ENCODE measurements at regions not wholly inside any gene's neighbourhood (a gene's known extent, or its start where the extent isn't known, plus 50 kb on each side); places are given as distances from the start of the nearest gene placed in this dataset.

- TF ChIP-seq, protein P1, sequence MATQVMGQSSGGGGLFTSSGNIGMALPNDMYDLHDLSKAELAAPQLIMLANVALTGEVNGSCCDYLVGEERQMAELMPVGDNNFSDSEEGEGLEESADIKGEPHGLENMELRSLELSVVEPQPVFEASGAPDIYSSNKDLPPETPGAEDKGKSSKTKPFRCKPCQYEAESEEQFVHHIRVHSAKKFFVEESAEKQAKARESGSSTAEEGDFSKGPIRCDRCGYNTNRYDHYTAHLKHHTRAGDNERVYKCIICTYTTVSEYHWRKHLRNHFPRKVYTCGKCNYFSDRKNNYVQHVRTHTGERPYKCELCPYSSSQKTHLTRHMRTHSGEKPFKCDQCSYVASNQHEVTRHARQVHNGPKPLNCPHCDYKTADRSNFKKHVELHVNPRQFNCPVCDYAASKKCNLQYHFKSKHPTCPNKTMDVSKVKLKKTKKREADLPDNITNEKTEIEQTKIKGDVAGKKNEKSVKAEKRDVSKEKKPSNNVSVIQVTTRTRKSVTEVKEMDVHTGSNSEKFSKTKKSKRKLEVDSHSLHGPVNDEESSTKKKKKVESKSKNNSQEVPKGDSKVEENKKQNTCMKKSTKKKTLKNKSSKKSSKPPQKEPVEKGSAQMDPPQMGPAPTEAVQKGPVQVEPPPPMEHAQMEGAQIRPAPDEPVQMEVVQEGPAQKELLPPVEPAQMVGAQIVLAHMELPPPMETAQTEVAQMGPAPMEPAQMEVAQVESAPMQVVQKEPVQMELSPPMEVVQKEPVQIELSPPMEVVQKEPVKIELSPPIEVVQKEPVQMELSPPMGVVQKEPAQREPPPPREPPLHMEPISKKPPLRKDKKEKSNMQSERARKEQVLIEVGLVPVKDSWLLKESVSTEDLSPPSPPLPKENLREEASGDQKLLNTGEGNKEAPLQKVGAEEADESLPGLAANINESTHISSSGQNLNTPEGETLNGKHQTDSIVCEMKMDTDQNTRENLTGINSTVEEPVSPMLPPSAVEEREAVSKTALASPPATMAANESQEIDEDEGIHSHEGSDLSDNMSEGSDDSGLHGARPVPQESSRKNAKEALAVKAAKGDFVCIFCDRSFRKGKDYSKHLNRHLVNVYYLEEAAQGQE (IDR thresholded peaks at IDR 0.05; ENCODE audit: low read depth): no peak
- TF ChIP-seq EGR1 (IDR thresholded peaks at IDR 0.05) (no peak), YY1 (IDR thresholded peaks at IDR 0.05; ENCODE audit: low read depth) (no peak), CREB1 (IDR thresholded peaks at IDR 0.05; ENCODE audit: low read depth) (no peak), EP300 (IDR thresholded peaks at IDR 0.05; ENCODE audit: borderline replicate concordance) (no peak)
Observed at GRCh38 chr11:80331694-80332093, 890.9 kb upstream of the TENM4 start.

Measured in Ishikawa (cell line).